GM12875 (cell line): ENCODE measurements at regions not wholly inside any gene's neighbourhood (a gene's known extent, or its start where the extent isn't known, plus 50 kb on each side); places are given as distances from the start of the nearest gene placed in this dataset.

ENCODE experiments used
- H3K4me3 ChIP-seq: one replicate; pipeline ENCODE4 v1.5.1; 2011; ENCODE audit warnings: low read depth, low read length, control low read depth
- TF ChIP-seq, protein P1 (sequence below): IDR thresholded peaks from 2 replicates; pipeline ENCODE4 v1.5.1; 2011; ENCODE audit warnings: low read depth, mild to moderate bottlenecking, control low read depth, inconsistent platforms, low read length, moderate library complexity, borderline replicate concordance; ENCODE audit not compliant: insufficient read depth

GRCh38 chr18:22108674-22109073 is 60.7 kb upstream of the GATA6 start:
- no peak overlapping the region for H3K4me3 ChIP-seq
- TF ChIP-seq, protein P1, sequence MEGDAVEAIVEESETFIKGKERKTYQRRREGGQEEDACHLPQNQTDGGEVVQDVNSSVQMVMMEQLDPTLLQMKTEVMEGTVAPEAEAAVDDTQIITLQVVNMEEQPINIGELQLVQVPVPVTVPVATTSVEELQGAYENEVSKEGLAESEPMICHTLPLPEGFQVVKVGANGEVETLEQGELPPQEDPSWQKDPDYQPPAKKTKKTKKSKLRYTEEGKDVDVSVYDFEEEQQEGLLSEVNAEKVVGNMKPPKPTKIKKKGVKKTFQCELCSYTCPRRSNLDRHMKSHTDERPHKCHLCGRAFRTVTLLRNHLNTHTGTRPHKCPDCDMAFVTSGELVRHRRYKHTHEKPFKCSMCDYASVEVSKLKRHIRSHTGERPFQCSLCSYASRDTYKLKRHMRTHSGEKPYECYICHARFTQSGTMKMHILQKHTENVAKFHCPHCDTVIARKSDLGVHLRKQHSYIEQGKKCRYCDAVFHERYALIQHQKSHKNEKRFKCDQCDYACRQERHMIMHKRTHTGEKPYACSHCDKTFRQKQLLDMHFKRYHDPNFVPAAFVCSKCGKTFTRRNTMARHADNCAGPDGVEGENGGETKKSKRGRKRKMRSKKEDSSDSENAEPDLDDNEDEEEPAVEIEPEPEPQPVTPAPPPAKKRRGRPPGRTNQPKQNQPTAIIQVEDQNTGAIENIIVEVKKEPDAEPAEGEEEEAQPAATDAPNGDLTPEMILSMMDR, result no peak

GRCh38 chr18:22109535-22109934 is 59.9 kb upstream of the GATA6 start:
- no peak overlapping the region for H3K4me3 ChIP-seq
- TF ChIP-seq, protein P1, result no peak

DNA sequence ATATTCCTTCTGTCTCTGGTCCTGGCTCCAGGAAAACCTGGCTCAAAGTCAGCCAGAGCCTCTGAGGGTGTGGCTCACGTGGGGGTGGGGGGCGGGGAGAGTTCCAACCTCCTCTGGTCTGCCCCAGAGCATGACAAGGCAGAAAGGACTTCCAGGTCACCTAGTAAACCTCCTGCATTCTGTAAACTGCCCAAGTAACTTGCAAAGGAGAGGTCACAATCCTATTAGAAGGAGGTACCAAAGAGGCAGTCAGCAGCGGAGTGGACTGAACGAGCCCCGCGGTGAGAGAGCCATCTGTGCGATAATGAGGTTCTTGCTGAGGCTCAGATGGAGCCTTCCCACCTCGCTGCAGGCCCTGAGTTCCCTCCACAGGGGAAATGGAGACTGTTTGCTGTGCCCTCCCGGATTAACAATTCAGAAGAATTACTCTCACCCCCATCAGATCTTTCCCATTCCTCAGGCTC is 58.9 kb upstream of the GATA6 start:
- TF ChIP-seq, protein P1, result no peak

DNA sequence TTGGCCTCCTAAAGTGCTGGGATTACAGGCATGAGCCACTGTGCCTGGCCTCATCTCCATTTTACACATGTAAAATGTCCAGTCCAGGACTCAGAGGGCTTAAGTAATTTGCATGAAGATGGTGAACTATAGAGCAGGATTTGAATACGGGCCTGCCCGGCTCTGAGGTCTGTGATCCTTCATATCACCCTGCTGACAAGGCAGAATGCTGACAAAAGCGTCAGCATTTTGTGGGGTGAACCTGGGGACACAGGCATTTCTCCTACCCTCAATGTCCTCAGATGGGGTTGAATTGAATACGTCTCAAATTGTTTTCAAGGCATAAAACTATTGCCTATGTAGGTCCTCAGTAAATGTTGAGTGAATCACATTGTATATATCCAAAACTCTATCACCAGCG is 57.2 kb upstream of the GATA6 start:
- TF ChIP-seq, protein P1, result no peak
- no peak overlapping the region for H3K4me3 ChIP-seq

More for the DNA sequence above, 58.9 kb upstream of the GATA6 start:
- H3K4me3 ChIP-seq, result no peak overlapping the region

DNA sequence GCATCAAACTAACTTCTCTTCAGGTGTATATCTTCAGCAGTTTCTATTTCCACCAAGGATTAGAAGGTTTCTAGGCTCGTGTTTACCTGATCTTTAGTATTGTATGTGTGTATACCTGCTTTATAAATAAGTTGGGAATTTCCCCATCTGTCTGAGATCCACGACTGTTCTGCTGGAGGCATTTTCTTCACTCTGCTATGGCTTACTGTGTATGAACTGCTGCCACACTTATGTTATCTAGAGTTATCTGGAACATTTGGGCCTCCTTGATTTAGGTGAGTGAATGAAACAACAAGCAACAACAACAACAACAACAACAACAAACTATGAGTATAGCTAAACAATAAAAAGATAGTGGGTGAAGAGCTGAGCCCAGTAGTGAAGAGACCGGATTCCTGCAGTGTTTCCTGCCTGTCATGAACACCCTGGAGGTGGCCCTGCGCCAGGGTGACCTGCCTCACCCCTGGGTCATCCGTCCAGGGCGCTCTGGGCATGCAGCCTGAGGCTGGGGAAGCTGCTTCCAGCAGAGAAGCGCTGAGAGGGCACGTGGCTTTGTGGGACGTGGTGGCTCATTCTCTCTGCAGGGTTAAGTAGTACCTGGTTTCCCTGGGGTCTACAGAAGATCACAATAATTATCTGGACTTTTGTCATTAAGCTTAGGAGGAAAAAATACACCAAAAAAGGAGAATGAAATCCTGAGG is 56.1 kb upstream of the GATA6 start:
- H3K4me3 ChIP-seq, result no peak overlapping the region

DNA sequence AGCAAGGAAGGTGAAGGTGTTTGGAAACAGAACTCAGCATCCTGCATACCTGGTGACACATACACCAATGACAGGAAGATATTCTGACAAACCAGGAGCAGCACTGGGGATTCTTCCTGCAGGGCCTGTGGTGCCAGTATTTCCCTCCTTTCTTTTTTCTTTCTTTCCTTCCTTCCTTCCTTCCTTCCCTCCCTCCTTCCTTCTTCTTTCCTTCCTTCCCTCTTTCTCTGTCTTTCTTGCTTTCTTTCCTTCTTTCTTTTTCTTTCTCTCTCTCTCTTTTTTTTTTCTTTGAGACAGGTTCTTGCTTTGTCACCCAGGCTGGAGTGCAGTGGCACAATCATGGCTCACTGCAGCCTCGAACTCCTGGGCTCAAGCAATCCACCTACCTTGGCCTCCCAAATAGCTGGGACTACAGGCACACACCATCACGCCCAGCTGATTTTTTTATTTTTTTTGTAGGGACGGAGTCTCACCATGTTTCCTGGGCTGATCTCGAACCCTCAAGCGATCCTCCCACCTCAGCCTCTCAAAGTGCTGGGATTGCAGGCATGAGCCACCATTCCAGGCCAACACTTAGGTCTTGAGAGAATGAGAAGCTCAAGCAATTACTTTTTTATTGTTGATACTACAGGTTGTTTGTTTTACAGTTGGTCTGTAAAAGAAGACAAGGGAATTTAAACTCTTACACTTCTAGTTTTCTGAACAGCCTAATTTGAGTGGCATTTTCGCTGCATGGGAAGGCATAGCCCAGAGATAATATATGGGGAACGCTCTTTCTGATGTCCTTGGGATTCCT is 54.7 kb upstream of the GATA6 start:
- TF ChIP-seq, protein P1, result no peak
- no peak overlapping the region for H3K4me3 ChIP-seq

More for the DNA sequence above, 56.1 kb upstream of the GATA6 start:
- TF ChIP-seq, protein P1, result no peak
